HG03159 (cell line): ENCODE measurements at regions not wholly inside any gene's neighbourhood (a gene's known extent, or its start where the extent isn't known, plus 50 kb on each side); places are given as distances from the start of the nearest gene placed in this dataset.

Experiments used
- ATAC-seq: cut with Tn5 transposase; IDR thresholded peaks from one replicate; pipeline ENCODE4 v1.9.1; 2021; ENCODE audit warnings: mild to moderate bottlenecking, moderate library complexity; ENCODE audit not compliant: unreplicated experiment

DNA sequence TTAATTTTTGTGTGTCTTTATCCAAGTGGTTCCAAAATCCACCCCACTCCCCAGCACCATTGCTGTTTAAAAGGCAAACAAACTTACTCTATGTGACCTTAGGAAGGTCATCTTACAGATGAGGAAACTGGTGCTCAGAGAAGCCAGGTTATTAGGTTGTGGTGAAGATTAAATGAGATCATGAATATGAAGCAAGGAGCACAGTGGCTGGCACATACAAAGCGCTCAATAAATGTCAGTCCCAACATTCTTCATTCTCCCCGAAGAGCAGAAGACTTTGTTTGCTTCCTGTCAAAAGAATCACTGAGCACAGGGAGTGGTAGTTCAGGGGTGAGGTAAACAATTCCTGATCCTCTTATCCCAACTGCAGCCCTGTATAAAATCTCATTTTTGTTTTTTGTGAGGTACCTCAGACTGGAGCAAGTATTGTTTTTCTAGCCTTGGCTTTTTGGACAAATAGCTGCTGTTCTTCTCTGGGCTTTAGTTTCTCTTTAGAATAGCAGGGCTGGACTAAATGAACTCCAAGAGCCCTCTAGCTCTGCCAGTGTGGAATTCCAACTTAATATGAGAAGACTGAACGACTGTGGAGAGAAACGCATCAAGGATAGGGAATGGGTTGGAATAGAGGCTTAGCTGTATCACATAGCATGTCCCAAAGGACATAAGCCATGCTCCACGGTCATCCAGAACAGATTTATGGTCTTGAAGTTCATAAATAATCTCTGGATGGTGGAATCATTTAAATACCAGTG is 455.3 kb upstream of the USP24 start:
- no peak for ATAC-seq

DNA sequence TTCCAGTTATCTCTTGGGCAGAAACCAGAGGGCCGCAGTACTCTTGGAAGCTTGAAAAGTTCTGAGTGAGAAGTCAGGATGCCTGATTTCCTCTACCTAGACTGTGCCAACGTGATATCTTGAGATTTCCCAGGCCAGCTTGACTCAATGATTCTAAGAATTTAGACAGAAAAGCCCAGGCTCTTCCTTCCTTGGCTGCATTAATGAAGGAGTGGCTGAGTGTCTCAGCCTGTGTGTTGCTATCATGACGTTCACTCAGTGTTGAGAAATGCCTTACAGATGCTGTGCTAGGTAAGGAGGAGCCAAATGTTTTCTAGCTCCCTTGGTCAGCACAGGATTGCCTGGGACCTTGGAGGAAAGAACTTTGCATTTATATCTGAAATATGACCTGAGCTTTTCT is 454.1 kb upstream of the USP24 start:
- ATAC-seq: no peak

DNA sequence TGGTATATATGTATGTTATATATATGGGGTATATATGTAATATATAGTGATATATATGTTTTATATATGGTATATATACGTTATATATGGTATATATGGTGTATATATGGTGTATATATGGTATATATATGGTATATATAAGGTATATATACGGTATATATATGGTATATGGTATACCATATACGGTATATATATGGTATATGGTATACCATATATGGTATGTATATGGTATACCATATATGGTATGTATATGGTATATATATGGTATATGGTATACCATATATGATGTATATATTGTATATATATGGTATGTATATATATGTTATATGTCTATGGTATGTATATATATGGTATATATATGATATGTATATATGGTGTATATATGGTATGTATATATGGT is 447.7 kb upstream of the USP24 start:
- ATAC-seq: no peak

DNA sequence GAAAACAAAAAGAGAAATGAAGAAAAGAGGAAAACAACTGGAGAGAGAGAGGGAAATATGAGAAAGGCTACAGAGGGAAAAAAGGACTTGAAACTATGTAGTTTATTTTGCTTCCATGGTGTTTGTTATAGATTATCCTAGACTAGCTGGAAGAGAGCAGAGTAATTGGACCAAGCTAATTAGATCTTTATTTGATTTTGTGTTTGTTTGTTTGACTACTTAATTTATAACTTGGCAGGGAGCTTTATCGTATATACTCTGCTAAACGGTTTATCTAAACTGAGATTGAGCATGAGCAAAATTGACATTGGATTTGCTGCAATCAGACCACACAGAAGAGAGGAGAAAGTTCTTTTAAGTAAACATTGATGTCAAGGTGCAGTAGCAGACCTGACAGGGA is 443.8 kb upstream of the USP24 start:
- no peak for ATAC-seq

DNA sequence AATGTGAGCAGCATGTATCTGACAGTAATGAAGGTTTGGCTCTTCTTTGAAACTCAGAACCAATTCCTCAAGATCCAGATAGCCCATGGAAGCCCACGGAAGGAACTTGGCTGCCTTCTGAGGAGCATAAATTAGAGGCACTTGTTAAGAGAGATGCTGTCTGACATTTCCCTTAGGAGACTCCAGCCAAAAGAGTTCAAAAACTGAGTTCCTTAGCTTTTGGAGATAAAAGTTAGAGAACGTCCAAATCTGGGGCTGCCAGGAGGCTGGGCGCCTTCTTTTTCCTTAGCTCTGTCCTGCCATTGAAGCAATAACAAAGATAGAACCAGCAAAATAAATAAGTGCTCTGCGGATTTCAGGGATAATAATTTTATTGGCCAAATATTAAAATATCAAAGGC is 439.6 kb upstream of the USP24 start:
- ATAC-seq: no peak

DNA sequence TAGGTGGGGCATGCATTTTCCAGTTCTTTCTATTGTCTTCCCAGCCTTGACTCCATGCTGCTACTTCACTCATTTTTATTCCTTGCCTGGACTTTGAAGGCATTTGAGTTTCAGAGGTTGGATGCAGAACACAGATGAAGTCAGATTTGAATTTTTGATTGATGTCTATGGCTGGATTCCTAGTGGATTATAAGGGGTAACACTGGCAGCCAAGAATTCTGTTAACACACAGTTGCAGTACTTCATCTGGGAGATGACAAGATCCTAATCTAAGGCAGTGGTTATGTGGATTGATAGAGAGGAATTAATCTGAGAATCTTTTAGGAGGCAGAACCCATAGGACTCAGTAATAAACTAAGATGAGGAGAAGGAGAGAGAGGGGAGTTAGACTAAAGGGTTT is 439.0 kb upstream of the USP24 start:
- no peak for ATAC-seq

DNA sequence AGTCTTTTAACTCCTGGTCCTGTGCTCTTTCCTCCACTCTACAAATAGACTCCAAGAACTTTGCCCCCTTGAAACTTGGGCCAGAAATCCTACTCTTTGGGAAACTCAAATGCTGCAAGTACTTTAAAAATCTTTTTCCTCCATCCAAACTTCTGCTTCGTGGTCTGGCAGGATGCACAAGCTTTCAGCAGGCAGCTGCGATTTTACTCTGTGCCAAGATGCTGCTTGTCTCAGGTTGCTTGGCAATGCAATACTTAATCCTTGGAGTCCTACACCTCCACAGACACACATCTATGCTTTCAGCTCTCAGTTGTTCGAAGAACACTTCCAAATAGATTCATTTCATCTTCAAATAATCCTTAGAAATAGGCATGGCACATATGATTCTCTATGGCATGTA is 435.3 kb upstream of the USP24 start:
- ATAC-seq: no peak

DNA sequence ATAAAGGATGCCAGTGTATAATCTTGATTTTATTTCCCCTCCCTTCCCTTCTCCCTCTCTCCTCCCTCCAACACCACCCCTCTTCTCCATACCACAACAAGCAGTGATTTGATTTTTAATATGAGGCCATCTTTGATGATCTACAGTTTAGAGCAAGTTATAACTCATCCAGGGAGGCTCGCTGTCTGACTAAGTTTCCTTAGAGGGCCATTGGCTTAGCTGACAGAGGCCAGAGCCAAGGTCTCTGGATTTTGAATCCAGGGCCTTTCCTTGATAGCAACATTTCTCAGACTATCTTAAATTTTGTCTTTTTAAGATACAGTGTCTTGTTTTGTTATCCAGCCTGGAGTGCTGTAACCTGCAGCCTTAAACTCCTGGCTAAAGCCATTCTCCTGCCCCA is 431.0 kb upstream of the USP24 start:
- no peak for ATAC-seq

DNA sequence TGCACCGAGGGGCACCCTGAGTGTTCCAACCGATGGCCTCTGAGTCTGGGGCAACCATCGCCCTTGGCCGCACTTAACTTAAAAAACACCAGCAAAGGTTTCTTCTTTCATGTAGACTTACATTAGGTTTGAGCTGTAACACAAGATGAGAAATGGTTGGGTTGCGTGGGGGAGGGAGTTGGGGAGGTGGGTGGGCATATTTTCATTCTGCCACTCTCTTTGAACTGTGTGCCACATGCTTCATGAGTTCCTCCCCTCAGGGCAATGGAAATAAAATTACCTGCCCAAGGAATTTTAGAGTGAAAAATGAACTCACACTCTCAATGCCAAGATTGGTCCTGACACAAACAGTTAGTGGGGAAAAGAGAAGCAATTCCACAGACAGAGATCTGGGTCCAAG is 430.1 kb upstream of the USP24 start:
- no peak for ATAC-seq

DNA sequence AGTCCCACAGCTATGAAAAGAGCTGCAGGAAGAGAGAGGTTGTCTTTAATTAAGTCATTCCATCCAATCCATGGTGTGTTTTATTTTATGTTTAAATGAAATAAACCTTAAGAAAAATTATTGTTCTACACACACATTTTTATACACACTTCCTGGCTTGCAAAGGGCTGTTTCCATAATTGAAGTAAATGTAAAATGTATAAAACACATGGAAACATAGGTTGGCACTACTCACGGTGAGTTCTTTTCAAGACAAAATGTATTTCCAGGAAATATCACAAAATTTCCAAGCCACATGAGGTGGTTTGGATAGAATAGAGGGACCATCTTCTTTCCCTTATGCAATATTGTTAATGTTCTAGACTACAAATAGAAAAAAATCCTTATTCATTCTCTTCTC is 426.8 kb upstream of the USP24 start:
- no peak for ATAC-seq

DNA sequence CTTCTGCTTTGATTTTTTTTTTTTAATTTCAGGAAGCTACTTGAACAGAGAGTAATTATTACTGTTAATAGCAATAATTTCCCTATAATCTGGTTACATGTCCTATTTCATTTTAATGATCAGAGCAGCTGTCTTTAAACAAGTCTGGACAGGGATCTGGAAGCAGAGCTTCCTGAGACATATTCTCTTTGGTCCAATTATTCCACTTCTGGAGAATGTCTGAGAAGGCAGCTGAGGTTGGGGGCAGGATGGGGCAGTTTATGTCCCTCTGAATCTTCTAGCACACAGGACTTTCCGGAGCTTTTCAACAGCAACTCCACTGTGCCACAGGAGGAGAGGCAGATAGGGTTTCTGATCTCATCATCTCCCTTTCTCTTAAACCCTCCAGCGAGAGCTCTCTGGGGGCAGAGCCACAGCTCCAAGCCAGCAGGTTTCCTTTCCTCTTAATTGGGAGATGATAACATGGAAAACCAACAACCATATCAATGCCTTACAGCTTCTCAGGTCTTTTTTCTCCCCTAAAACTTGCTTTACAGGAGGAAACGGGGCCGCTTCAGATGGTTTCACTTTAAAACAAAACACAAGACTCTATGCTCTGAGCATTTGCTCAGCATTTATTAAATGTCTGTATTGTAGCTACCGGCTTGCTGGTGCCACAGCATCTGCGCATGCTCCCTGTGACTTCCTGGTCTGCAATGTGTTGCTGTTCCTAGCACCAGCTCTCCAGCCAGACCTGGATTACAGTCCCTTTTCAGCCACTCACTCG is 425.7 kb upstream of the USP24 start:
- no peak for ATAC-seq

DNA sequence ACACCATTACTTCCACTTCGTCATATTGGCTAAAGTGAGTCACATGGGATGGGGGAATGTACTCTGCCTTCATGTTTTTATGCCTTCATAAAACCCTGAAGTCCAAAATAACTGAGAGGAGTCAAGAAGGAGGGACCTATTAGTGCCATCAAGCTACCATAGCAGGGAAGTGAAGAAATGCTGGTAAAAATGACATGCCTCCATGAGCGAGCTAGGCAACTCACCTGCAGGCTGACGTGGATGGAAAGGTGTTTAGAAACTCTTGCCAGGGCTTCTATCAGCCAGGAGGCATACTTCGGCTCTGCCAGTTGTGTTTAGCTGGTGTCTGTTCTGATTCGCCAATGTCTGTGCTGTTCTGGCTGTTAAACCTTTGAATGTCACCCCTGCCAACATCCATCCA is 424.4 kb upstream of the USP24 start:
- ATAC-seq: no peak

DNA sequence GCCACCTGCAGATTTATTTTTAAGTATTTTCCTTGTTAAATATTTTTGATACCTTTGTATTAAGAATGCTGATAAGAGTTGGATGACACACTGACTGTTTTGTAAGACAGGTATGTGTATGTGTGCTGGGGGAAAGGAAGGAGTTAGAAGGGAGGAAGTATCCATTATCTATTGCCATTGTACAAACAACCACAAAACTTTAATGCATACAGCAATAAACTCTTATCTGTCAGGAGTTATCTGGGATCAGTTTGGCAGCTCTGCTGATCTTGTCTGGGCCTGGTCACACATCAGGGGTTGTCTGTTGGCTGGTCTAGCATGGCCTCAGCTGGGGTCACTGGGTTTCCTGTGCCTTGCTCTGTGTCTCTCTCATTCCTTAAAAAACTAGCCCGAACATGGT is 423.9 kb upstream of the USP24 start:
- ATAC-seq: no peak

DNA sequence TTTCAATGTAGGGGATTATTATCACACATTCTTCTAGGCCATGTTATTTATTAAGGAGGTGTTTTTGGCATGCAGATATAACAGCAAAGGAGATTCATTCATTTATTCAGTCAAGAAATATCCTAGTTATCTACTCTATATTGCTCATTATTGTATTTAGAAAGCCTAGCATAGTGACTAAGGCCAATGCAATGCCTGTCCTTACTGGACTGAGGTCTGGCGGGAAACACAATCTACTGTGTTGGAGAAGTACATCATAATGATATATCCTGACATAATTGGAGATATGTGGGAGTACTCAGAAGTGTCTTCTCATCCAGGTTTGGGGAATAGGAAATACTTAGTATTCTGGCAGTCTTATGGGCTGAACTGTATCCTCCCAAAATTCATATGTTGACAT is 421.5 kb upstream of the USP24 start:
- ATAC-seq: no peak

DNA sequence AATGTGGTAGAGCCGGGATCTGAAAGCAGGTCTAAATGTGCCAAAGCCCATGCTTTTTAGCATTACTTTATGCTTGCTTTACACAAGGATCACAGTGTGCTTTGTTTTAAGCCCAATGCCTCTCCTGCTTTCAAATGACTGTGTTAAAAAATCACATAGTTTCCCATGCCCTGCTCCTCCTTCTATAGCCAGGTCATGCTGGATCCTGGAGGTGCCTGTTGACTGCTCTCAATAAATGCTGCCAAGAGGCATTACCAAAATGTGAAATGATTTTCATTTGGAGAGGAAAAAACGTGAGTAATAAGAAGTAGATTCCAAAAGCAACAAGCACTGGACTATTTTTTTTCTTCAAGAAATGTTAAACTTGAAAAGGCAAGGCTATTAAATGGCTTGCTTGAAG is 420.7 kb upstream of the USP24 start:
- no peak for ATAC-seq

DNA sequence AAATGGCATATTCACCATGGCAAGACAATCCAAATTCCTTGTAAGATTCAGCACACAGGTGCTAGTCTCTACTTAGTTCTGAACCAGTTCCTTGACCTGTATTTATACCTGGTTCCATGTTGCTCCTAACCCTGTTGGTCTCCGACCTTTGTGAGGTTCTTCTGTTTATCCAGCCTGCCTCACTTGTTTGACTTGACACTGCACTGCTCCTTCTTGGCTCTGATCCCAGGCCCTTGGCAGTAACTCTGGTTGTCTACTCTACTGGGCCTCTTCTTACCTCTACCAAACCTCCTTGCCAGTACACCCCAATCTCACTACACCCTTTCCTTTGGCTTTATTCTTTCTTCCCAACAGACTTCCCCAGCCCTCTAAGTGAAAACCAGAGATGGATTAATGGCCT is 419.4 kb upstream of the USP24 start:
- ATAC-seq: no peak

DNA sequence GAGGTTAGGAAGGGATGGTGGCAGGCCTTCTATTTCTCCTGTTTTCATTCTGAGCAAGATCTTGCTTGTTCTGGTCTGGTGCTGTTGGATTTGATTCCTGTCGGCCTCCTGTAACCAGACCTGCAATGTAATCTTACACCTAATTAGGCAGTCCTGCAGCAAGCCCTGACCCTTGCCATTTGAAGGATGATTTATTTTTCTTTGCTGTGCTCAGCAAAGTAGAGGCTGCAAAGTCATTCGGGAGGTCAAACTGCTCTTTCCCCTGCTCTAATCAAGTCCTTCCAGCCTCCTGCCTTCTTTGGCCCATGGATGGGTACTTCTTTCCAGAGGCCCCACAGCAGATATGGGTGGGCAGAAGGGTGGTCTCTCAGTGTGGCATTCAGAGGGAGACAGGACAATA is 417.7 kb upstream of the USP24 start:
- ATAC-seq: no peak

DNA sequence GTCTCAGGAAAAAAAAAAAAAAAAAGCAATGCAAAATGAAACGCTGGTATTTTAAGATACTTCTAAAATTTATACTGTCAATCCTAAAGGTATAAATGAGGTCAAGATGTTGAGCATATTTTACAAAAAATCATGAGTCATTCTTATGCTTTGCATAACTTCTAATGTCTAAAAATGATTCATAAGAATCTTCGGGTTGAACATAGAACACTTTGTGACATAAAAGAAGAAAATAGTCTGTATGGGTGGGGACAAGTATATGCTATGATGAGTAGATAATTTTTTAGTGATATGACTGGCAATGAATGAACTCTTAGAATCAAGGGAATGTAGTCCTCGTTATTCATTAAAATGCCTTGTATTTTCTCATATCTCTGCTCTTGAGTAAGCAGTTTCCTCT is 416.9 kb upstream of the USP24 start:
- no peak for ATAC-seq

DNA sequence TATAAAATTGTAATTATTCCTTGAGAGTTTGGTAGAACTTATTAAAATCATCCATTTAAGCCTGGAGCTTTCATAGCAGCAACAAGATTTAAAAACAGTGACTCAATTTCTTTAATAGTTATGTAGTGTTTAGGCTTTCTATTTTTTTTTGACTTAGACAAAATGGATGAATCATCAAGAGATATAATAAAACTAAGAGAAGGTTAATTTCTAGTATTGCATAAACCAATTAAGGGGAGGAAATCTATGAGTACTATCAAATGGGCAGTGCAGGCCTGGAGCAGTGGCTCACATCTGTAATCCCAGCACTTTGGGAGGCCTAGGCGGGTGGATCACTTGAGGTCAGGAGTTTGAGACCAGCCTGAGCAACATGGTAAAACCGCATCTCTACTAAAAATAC is 416.3 kb upstream of the USP24 start:
- no peak for ATAC-seq

DNA sequence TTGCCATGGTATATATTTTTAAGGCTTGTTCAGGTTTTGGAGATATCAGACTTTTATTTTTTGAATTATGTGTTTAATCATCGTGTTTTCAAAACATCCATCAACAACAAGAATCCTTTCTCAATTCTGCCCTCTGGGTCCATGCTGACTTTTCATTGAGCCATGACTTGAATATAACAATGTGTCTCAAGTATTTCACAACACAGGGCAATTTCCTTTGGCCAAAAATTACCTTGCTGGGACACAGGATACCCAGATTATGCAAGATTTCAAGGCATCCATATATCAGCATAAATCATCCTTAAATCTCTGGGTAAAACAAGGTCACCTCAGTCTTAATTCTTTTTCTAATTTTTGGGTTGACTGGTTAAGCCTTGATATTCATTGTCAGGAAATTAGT is 411.2 kb upstream of the USP24 start:
- no peak for ATAC-seq

DNA sequence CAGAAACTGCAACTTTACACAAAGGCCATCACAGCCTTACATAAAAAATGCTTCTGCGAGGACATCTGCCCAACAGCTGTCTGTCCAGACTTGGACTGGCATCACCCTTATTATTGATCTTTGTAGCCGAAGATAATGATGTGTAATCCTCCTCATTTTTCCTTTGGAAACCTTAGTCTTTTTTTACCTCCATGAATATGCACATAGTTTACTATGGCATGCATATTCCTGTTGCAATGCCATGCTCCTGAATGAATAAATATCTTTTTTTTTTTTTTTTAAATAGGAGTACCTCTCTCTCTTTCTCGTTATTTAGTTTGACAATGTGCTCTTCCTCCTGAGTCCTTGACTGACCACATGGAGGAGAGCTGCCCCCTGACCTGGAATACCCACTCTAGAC is 409.6 kb upstream of the USP24 start:
- ATAC-seq: no peak

DNA sequence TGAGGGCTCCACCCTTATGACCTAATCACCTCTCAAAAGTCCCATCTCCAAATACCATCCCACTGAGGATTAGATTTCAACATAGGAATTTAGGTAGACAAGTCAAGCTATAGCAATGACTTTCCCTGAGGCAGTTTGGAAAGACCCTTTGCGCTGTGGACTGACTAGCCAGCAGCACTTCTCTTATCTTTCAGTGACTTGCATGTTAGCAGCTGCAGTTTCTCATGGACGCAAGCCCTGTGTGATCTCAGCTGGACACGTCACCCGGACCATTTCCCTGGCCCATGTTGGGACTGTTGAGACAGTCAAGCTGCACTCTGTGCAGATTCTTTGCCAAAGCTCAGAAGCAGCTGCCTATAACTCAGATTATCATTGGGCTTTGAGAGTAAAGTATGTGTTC is 408.1 kb upstream of the USP24 start:
- ATAC-seq: no peak

DNA sequence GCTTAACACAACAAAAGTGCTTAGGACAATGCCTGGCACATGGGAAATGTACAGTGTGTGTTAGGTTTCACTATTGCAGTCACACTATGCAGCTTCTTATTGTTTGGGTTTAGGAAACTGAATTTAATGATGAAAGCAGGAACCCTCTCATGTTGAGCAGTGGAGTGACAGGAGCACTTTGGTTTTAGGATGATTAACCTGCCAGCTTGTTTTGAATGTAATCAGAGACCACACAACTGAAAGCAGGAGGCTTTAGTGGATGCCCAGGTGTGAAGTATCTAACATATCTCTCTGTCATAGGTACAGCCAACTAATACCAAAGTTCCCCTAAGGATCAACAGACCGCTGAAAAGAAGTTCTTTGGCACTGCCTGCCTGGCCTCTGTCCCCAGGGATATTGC is 406.9 kb upstream of the USP24 start:
- ATAC-seq: no peak
